ENCODE measurements at regions not wholly inside any gene's neighbourhood (a gene's known extent, or its start where the extent isn't known, plus 50 kb on each side); places are given as distances from the start of the nearest gene placed in this dataset.

DNA sequence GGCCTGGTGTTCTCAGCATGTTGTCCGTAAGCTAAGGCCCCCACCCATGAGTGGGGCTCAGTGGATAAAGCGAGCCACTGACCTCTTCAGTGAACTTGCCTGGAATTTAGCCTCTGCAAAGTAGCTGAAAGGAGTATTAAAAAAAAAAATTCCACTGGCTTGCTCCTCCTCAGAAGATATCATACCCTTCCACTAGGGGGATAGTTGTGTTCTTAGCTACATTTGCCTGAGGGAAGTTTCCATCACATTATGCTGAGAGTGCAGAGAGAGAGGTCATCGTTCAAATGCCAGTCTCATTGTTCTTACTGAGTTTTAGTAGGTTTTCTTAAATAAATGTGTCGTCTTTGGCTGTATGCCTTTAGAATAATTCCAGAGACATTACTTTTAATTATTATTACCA, 879.7 kb downstream of the JRKL start:
- no peak for DNase-seq (ENCODE audit: low read depth in 2 of 2)

DNA sequence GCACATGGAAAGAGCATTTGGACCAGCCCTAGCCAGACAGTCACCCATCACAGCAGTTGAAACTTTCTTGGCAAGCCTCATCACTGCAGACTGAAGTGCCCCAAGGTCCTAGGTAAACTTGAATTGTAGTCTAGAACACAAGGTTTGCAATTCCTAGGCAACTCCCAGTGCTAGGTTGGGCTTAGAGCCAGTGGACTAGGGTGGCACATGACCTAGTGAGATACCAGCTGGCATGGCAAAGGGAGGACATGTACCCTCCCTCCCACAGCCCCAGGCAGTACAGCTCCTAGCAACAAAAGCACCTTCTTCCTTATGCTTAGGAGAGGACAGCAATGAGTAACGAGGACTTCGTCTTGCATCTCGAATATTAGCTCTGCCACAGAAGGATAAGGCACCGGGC, 889.5 kb downstream of the JRKL start:
- no peak for DNase-seq (ENCODE audit: low read depth in 2 of 2)

DNA sequence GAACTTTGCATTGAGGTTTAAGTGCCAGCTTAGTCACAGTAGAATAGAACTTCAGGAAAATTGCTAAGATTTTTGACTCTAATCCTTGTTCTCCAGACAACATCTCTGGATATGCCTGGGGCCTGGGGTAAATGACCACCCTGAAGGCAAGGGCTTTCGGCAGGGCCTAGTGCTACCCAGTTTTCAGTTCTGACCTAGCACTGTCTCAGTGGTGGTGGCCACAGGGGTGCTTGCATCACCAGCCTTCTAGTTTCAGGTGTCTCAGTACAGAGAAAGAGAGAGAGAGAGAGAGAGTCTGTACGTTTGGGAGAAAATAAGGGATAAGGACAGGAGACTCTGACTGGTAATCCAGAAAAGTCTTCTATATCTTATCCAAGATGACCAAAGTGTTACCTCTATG, 890.5 kb downstream of the JRKL start:
- DNase-seq (ENCODE audit: low read depth in 2 of 2): no peak

DNA sequence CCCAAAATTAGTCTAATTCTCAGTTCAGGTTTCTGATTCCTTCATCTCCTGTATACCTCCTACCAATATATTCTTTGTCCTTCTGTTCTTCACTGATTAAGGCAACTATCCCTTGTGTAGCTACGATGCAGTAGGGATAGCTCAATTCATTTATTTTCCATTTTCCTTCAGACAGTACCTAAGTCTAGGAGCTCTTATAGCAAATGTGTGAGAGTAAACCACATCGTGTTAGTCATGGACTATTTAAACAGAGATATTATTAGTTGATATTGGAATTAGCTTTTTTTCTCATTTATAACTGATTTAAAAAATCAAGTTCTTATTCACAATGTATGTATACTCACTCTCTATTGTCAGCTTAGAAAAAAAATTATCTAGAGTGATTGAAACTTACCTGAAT, 900.0 kb downstream of the JRKL start:
- DNase-seq (ENCODE audit: low read depth in 2 of 2): no peak

GRCh38 chr11:97290464-97291041, 900.7 kb downstream of the JRKL start:
- no peak for DNase-seq (ENCODE audit: low read depth in 2 of 2)

DNA sequence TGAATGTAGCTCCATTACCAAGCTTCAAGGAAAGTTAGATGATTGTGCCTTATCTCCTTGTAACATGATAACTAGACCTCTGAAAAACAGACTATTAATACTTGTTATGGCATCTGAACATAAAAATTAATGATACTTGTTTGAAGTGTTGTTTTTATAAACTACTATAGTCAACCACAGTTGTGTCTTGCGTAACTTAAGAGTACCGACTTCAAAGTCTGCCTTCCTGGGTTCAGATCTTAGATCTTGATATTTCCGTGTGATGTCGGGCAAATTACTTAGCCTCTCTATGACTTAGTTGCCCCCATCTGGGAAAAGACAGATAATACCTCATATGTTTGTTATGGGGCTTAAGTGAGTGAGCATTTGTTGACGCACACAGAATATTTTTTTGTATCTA, 906.5 kb downstream of the JRKL start:
- DNase-seq (ENCODE audit: low read depth in 2 of 2): no peak

DNA sequence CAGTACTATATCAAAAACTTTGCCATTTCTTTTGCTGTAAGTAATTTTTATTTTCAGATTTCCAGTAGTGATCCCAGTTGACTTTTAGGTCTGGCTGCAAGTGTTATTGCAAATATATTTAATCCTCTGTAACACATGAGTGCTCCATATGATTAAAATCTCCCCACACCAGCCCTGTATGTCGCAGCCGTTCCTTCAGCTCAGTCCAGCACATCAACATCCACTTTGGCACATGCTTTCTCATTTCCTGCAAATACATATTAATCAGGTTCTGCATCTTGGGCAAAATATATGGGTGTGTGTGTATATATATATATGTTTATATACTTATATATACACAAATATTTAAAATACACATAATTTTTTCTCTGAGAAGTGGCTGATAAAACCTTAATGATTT, 919.5 kb downstream of the JRKL start:
- no peak for DNase-seq (ENCODE audit: low read depth in 2 of 2)

- DNase-seq (ENCODE audit: low read depth in 2 of 2): no peak
Measured at GRCh38 chr11:97325693-97326092, 935.9 kb downstream of the JRKL start.

DNA sequence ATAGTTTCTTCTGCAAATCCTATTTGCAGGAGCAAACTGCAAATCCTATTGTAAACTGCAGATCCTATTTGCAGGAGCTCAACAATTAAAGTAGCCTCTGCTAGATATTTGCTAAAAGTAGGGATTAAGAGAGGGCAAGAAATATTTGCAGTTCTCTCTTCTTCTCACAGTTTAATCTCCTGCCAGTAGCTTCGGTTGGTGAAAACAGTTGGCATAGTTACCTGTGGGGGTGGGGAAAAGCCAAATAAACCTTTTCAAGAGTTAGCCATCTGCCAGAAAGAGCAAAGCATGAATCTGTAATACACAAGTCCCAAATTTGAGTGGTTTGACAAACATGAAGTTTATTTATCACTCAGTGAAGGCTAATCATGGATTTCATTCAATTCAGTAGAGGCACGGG, 942.5 kb downstream of the JRKL start:
- no peak for DNase-seq (ENCODE audit: low read depth in 2 of 2)

DNA sequence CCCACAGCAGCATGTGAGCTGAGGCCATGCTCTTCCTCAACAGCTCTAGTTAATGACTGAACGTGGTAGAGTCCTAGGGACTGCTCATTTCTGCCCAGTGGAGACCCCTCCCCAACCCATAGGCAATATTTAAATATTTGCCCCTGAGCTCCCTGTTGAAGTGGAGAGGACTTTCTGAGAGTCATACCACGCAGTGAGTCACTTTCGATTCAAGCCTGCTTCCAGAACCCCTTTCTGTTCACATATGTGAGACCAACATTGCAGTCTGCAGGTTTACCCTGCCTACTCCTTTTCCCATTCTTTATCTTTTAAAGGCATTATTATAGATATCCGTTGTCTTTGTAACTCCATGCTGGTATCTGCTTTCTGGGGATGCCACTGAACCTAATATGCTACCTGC, 946.3 kb downstream of the JRKL start:
- no peak for DNase-seq (ENCODE audit: low read depth in 2 of 2)

DNA sequence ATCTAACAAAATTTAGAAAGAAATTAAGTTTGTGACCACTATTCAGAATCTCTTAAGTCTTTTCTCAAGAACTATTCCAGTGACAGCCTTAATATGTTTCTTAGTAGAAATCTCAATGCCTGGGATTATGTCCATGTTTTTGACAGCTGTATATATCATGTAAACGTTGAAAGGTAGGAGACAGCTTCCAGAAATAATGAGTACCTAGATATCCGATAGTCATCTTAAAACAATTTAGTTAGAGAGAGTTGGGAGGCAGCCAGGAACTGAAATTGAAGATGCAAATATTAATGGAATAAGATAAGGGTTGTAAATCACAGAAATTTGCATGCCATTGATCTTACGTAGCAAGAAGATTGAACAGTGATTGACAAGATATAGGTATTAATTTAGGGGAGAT, 955.2 kb downstream of the JRKL start:
- DNase-seq (ENCODE audit: low read depth in 2 of 2): no peak

- no peak for DNase-seq (ENCODE audit: low read depth in 2 of 2)
Measured at GRCh38 chr11:97349201-97349600, 959.4 kb downstream of the JRKL start.

DNA sequence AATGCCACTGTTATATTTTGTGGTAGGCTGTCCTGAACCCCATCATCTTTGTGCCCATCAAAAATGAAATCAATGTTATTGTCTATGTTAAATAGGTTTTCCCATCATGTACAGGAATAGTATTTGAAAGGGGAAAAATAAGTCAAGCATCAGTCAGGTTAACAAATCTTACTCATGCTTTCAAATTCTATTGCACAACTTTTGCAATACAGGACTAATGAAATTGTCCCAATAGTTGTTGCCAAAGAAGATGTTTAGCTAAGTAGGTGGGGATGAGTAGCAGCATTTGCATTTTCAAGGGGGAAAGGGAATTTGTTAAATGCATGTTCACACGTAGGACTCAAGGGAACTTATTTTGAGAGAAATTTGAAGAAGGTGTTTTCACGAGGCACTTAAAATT, 962.1 kb downstream of the JRKL start:
- DNase-seq (ENCODE audit: low read depth in 2 of 2): no peak

DNA sequence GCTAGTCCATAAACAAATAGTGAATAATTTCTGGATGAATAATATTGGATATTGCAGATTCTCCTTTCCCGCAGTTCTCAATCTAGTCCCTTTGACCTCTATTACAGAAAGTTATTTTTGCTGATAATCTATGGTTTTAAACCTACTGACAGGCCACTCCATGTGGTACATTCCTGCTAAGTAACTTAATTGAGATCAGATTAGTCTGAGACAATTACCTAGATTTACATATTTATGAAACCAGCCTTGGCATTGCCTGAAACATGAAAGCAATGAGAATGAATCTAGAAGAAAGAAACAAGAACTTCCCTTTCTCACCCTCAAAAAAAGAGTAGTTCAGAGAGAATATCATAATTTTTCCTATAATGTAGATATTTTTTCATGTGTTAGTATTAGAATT, 964.2 kb downstream of the JRKL start:
- DNase-seq (ENCODE audit: low read depth in 2 of 2): no peak

DNA sequence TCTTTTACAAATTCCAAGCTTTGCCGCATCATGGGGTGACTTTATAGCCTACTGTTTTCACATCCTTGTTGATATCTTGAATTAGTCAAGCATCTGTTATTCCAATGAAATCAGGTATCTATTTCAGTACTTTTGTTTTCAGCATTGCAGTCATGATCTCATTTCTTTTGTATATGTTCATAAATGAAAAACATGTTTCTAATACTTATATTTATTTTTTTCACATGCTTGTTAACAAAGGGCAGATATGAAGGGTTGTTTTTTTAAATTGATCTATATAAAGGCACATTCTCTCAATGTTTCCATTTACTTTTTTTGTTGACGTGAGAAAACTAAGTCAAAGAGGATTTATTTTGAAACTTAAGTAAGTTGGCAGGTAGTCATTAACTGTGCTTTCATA, 964.8 kb downstream of the JRKL start:
- no peak for DNase-seq (ENCODE audit: low read depth in 2 of 2)

DNA sequence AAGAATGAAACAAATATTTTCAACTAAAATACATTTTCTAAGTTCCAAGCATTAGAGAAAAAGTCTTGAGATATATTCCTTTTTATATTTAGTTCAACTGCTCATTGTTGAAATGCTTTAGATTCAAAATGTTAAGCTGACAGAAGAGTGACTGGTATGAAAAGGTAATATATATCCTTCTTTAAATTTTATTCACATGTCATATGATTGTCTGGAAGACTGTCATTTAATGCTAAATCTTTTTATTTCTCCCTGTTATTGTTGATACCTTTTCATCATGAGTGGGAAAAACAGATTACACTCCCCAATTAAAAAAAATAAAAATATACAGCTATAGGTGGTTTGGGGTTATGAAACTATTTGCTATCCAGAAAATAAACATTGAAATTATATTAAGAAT, 965.4 kb downstream of the JRKL start:
- DNase-seq (ENCODE audit: low read depth in 2 of 2): no peak

DNA sequence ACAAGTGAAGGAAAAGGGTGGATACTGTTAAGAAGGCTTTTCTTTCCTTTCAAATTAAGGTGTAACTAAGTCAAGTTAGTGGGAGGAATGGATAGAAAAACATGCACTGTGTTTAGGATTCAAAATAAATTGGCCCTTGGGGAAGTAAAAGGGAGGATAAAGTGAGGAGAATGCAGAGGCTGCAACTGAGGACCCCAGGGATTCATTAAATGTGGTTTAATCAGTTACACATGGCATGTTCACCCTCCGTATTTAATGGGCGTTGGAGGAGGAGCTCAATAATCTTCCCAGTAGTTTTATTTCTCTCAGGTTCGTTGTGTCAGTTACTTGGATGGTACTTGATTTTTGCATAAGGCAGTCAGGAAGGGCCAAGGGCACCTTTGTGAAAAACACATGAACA, 966.3 kb downstream of the JRKL start:
- DNase-seq (ENCODE audit: low read depth in 2 of 2): no peak

DNA sequence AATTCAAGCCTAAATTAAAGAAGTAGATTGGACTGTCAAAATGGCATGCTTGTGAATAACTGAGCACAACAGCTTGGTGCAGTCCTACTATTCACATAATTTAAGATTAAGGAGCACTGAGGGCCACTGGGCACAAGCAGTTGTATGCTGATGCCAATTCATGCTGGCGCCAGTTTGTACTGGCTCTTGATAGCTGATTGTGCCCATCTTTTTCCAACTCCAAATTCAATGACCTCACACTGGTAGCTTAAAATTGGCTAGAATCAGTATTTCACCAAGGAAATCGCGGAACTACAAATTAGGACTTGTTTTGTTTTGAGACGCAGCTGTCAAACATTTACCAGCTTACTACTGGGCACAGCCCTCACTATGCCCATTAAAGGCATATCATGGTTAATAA, 969.2 kb downstream of the JRKL start:
- DNase-seq (ENCODE audit: low read depth in 2 of 2): no peak

DNA sequence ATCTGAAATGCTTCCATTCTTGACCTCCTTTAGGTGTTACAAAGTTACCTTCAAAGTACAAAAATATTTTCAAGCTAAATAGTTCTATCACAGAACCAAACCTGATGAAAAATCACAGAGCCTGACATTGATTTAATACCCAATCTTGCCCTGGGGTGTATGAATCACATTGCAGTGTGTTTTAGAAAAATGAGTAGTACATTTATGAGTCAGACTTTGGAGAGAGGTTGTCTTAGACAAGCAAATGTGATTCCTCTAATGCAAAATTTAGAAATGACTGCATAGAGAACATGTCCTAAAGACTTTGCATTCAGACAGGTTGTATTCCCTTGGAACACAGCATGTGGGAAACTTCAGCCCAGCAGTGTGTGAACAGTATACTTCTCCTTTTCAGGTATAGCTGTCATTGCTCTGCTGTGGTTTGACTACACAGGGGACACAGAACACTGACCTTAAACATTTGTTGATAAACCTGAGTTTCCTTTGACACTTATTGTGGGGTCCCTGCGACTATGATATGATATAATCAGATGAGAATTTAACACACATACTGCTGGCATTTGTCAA, 972.1 kb downstream of the JRKL start:
- DNase-seq (ENCODE audit: low read depth in 2 of 2): peak; percentile 12 to 20

- DNase-seq (ENCODE audit: low read depth in 2 of 2): no peak
Measured at GRCh38 chr11:97363331-97363730, 973.5 kb downstream of the JRKL start.

DNA sequence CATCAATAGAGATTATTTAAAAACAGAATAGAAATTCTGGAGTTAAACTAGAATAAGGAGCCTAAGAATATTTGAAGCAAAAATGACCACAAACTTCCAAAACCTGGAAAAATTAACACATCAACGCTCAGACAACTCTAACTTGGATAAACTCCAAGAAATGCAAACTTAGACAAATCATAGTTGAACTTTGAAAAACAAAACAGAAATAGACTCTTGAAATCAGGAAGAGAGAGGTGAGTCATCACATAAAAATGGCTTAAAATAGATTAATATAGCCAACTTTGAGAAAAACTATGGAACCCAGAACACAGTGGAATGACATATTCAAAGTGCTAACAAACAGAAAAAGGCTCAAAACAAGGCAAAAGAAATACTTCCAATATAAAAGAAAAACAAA, 974.2 kb downstream of the JRKL start:
- peak; percentile 59 to 63 for DNase-seq (ENCODE audit: low read depth in 2 of 2)

GRCh38 chr11:97367406-97368083, 977.7 kb downstream of the JRKL start:
- DNase-seq (ENCODE audit: low read depth in 2 of 2): no peak

DNA sequence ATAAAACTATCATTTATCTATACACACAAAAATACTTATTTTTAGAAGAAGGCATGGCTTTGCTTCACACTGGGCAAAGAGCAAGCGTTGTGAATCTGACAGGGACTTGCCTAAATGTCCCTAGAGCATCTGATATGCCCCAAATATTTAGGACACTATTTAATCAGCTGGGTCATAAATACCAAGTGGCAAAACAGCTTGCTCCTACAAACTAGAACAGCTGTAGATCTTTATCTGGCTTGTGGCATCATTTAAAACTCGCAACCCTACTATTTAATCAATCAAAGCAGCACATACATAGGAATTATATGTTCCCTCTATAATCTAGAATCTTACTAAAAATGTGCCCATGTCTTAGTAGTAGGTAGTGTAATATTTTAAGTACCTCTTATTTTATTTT, 999.5 kb downstream of the JRKL start:
- no peak for DNase-seq (ENCODE audit: low read depth in 2 of 2)

DNA sequence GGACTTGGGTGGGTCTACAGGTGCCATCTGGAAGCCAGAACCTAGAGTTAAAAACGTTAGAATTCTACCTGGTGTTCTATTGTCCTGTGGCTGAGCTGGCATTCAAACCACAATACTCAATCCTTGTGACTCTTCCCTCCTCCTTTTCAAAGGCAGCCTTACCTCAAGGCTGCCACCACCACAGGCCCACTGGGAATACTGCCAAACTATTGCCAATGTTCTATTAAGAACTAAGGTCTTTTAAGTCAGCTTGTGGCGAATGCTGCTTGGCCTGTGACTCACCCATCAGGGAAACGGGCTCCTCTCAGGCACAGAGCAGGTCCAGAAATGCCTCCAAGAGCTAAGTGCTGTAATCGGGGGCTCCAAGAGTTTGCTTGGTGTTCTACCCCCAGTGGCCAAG, 1008.4 kb downstream of the JRKL start:
- no peak for DNase-seq (ENCODE audit: low read depth in 2 of 2)
